Middle frontal gyrus (tissue), 1 donor: ENCODE measurements at regions not wholly inside any gene's neighbourhood (a gene's known extent, or its start where the extent isn't known, plus 50 kb on each side); places are given as distances from the start of the nearest gene placed in this dataset.

ENCODE experiments used
- DNase-seq: peaks from one replicate; pipeline ENCODE4 v3.0.0-alpha.2; 2015; ENCODE audit warnings: low spot score; ENCODE audit errors: extremely low spot score

GRCh38 chr2:38203446-38203810, 127.5 kb upstream of the CYP1B1 start:
- no peak for DNase-seq

- no peak for DNase-seq
These were observed 126.9 kb upstream of the CYP1B1 start for GRCh38 chr2:38202713-38203445.

- no peak for DNase-seq
These were observed 125.8 kb upstream of the CYP1B1 start for GRCh38 chr2:38201784-38202183.

- DNase-seq = no peak
These were observed 124.6 kb upstream of the CYP1B1 start for GRCh38 chr2:38200598-38200997.

- no peak for DNase-seq
These were observed 123.2 kb upstream of the CYP1B1 start for GRCh38 chr2:38199127-38199526.

- no peak for DNase-seq
These were observed 118.8 kb upstream of the CYP1B1 start for GRCh38 chr2:38194751-38195150.

GRCh38 chr2:38192976-38193375, 117.0 kb upstream of the CYP1B1 start:
- no peak for DNase-seq

GRCh38 chr2:38192046-38192445, 116.1 kb upstream of the CYP1B1 start:
- DNase-seq = no peak

GRCh38 chr2:38191516-38191915, 115.6 kb upstream of the CYP1B1 start:
- DNase-seq = no peak

GRCh38 chr2:38190542-38191218, 114.7 kb upstream of the CYP1B1 start:
- DNase-seq = no peak

GRCh38 chr2:38187541-38188011, 111.6 kb upstream of the CYP1B1 start:
- DNase-seq = no peak

GRCh38 chr2:38185012-38185491, 109.1 kb upstream of the CYP1B1 start:
- DNase-seq = no peak

- DNase-seq = no peak
These were observed 106.6 kb upstream of the CYP1B1 start for GRCh38 chr2:38182492-38183003.

GRCh38 chr2:38181806-38182491, 106.0 kb upstream of the CYP1B1 start:
- no peak for DNase-seq

GRCh38 chr2:38180754-38181153, 104.8 kb upstream of the CYP1B1 start:
- DNase-seq = no peak

GRCh38 chr2:38178556-38179419, 102.8 kb upstream of the CYP1B1 start:
- DNase-seq = peak; percentile 19

GRCh38 chr2:38178119-38178518, 102.2 kb upstream of the CYP1B1 start:
- no peak for DNase-seq

GRCh38 chr2:38176619-38177021, 100.7 kb upstream of the CYP1B1 start:
- no peak for DNase-seq

GRCh38 chr2:38174646-38175423, 98.9 kb upstream of the CYP1B1 start:
- DNase-seq = no peak

GRCh38 chr2:38174131-38174530, 98.2 kb upstream of the CYP1B1 start:
- no peak for DNase-seq
